ENCODE measurements at regions not wholly inside any gene's neighbourhood (a gene's known extent, or its start where the extent isn't known, plus 50 kb on each side); places are given as distances from the start of the nearest gene placed in this dataset.

DNA sequence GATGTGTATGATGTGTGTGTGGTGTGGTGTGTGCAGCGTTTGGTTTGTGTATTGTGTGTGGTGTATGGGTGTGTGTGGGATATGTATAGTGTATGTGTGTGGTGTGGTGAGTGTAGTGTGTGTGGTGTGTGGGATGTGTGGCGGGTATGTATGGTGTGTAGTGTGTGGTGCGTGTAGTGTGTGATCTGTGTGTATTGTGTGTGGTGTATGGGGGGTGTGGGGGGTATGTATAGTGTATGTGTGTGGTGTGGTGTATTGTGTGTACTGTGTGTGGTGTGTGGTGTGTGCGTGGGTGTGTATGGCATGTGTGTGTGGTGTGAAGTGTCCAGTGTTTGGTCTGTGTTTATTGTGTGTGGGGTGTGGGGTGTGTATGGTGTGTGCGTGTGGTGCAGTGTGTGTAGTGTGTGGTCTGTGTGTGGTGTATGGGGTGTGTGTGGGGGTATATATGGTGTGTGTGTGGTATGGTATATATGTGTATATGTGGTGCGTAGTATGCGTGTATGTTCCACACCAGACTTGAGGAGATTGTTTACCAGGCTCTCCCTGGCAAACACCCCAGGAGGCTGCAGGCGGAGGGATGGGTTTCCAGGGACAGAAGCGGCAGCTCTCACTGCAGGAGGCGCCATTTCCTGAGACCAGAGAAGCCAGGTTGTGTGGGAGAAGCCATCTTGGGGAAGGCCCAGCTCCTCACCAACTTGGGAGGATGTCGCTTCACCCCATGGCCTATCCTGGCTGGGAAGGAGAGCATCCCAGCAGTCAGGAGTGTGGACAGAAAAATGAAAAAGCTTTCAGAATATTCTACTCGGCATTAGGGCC, 138.1 kb downstream of the NXNL2 start:
- H3K9me1 ChIP-seq (ENCODE audit: insufficient read depth, low read length): peaks cover 10% of the 10 kb centered on the region
- BruUV-seq (replicated peaks): no TSS peak
- peak overlapping the region; percentile 27 for H2AK5ac ChIP-seq (ENCODE audit: low read depth, low read length)
- H2AK9ac ChIP-seq (replicated peaks; ENCODE audit: low read depth, low read length, poor library complexity): peak overlapping the region; percentile 55
- H2BK15ac ChIP-seq (ENCODE audit: low read depth, low read length): no peak overlapping the region
- TF ChIP-seq, protein P1, sequence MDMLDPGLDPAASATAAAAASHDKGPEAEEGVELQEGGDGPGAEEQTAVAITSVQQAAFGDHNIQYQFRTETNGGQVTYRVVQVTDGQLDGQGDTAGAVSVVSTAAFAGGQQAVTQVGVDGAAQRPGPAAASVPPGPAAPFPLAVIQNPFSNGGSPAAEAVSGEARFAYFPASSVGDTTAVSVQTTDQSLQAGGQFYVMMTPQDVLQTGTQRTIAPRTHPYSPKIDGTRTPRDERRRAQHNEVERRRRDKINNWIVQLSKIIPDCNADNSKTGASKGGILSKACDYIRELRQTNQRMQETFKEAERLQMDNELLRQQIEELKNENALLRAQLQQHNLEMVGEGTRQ (IDR thresholded peaks at IDR 0.05; ENCODE audit: low read depth, low read length): no peak
- no peak for TF ChIP-seq NFE2L2 (IDR thresholded peaks at IDR 0.05; ENCODE audit: low read depth, low read length)
- TF ChIP-seq POLR2A (IDR thresholded peaks at IDR 0.05; ENCODE audit: low read depth, low read length): no peak
- no peak for TF ChIP-seq CEBPB (IDR thresholded peaks at IDR 0.05; ENCODE audit: low read depth, low read length)
- no peak for TF ChIP-seq CHD1 (IDR thresholded peaks at IDR 0.05; ENCODE audit: low read depth, low read length)
- TF ChIP-seq RFX5 (IDR thresholded peaks at IDR 0.05; ENCODE audit: low read depth, low read length): no peak
- TF ChIP-seq, protein P2, sequence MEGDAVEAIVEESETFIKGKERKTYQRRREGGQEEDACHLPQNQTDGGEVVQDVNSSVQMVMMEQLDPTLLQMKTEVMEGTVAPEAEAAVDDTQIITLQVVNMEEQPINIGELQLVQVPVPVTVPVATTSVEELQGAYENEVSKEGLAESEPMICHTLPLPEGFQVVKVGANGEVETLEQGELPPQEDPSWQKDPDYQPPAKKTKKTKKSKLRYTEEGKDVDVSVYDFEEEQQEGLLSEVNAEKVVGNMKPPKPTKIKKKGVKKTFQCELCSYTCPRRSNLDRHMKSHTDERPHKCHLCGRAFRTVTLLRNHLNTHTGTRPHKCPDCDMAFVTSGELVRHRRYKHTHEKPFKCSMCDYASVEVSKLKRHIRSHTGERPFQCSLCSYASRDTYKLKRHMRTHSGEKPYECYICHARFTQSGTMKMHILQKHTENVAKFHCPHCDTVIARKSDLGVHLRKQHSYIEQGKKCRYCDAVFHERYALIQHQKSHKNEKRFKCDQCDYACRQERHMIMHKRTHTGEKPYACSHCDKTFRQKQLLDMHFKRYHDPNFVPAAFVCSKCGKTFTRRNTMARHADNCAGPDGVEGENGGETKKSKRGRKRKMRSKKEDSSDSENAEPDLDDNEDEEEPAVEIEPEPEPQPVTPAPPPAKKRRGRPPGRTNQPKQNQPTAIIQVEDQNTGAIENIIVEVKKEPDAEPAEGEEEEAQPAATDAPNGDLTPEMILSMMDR (conservative IDR thresholded peaks at IDR 0.05; ENCODE audit: low read depth, low read length): no peak
- TF ChIP-seq SMC3 (IDR thresholded peaks at IDR 0.05; ENCODE audit: low read depth, low read length): no peak
- TF ChIP-seq MXI1 (IDR thresholded peaks at IDR 0.05; ENCODE audit: borderline replicate concordance, low read depth, low read length): no peak
- no peak for TF ChIP-seq MAFK (IDR thresholded peaks at IDR 0.05; ENCODE audit: low read depth, low read length)
- TF ChIP-seq FOS (IDR thresholded peaks at IDR 0.05; ENCODE audit: low read depth, low read length): no peak
- no peak for TF ChIP-seq BHLHE40 (IDR thresholded peaks at IDR 0.05; ENCODE audit: low read depth, low read length)
- no peak for TF ChIP-seq RAD21 (IDR thresholded peaks at IDR 0.05; ENCODE audit: low read length)
- no peak for TF ChIP-seq MAZ (IDR thresholded peaks at IDR 0.05; ENCODE audit: borderline replicate concordance, low read depth, low read length)
- no peak for TF ChIP-seq RCOR1 (IDR thresholded peaks at IDR 0.05; ENCODE audit: insufficient replicate concordance, low read length)
- TF ChIP-seq, protein P3, sequence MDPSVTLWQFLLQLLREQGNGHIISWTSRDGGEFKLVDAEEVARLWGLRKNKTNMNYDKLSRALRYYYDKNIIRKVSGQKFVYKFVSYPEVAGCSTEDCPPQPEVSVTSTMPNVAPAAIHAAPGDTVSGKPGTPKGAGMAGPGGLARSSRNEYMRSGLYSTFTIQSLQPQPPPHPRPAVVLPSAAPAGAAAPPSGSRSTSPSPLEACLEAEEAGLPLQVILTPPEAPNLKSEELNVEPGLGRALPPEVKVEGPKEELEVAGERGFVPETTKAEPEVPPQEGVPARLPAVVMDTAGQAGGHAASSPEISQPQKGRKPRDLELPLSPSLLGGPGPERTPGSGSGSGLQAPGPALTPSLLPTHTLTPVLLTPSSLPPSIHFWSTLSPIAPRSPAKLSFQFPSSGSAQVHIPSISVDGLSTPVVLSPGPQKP (IDR thresholded peaks at IDR 0.05; ENCODE audit: borderline replicate concordance, low read depth, low read length): no peak
- H3K56ac ChIP-seq (ENCODE audit: extremely low read depth, insufficient read depth, low read length): no peak overlapping the region
- H3K18ac ChIP-seq (ENCODE audit: low read depth, low read length): no peak overlapping the region
- no peak overlapping the region for H3K4me3 ChIP-seq (ENCODE audit: insufficient read depth, low read depth, low read length)
- H4K91ac ChIP-seq (ENCODE audit: insufficient read depth, low read depth, low read length): no peak overlapping the region
- in situ Hi-C loops (cut with MboI; ENCODE audit: low sequenced_read_pairs) (no loop called here), intact Hi-C loops (cut with micrococcal nuclease) (no loop called here), dilution Hi-C loops (cut with HindIII; ENCODE audit: low sequenced_read_pairs, unreplicated experiment) (no loop called here)
- H3K27me3 ChIP-seq (ENCODE audit: control insufficient read depth, insufficient read depth, low read length): no peaks in the 10 kb centered on the region
- no peaks in the 10 kb centered on the region for H3K36me3 ChIP-seq (ENCODE audit: control insufficient read depth, insufficient read depth, low read length)
- WGBS, 2 experiments (ENCODE audit: extremely low coverage in 2 of 2, insufficient read length in 1 of 2): 64% methylated on average over 4 of the region's 12 CpGs; no CpG with 5 or more reads in 1 of the 2 experiments
- H3K4me2 ChIP-seq (ENCODE audit: low read depth, low read length): no peak overlapping the region
- no peak overlapping the region for H2BK120ac ChIP-seq (ENCODE audit: low read depth, low read length)
- H3K9me3 ChIP-seq (ENCODE audit: control insufficient read depth, insufficient read depth, low read length): no peaks in the 10 kb centered on the region
- H3K79me1 ChIP-seq (ENCODE audit: low read depth in 1 of 2, low read length in 2 of 2): no peaks in the 10 kb centered on the region
- no peak overlapping the region for H4K8ac ChIP-seq (ENCODE audit: low read depth in 2 of 2, low read length in 2 of 2)
- no peak overlapping the region for H2BK20ac ChIP-seq (ENCODE audit: low read depth, low read length)
- H3K27ac ChIP-seq (ENCODE audit: insufficient read depth, low read length): no peak overlapping the region
- H3K9ac ChIP-seq (ENCODE audit: low read depth, low read length): no peak overlapping the region
- H3K4ac ChIP-seq (ENCODE audit: low read depth, low read length): no peak overlapping the region
- no peaks in the 10 kb centered on the region for H4K20me1 ChIP-seq (ENCODE audit: insufficient read depth, low read length)
- H3K23ac ChIP-seq (ENCODE audit: low read depth, low read length): no peak overlapping the region
- no peak overlapping the region for H3K14ac ChIP-seq (replicated peaks; ENCODE audit: low read depth, low read length)
- no peak overlapping the region for H4K5ac ChIP-seq (ENCODE audit: low read depth, low read length)
- no peak for DNase-seq
- CTCF ChIA-PET: interaction anchor here (0.6 kb wide), 1 partner anchor 49 kb away, joined by 5 read pairs; no protein-coding TSS in a partner anchor
- H3K4me1 ChIP-seq (ENCODE audit: control insufficient read depth, insufficient read depth, low read length): no peaks in the 10 kb centered on the region
- peak overlapping the region; percentile 80 for H2BK5ac ChIP-seq (ENCODE audit: low read depth, low read length, poor library complexity, severe bottlenecking)
- H2AFZ ChIP-seq (replicated peaks; ENCODE audit: low read length, poor library complexity): peak overlapping the region; percentile 21
- POLR2A ChIA-PET (ENCODE audit: unreplicated experiment): no interaction called here
- ATAC-seq (ENCODE audit: low read depth): no peak

All from IMR-90 (cell line).